ENCODE measurements at regions not wholly inside any gene's neighbourhood (a gene's known extent, or its start where the extent isn't known, plus 50 kb on each side); places are given as distances from the start of the nearest gene placed in this dataset.

DNA sequence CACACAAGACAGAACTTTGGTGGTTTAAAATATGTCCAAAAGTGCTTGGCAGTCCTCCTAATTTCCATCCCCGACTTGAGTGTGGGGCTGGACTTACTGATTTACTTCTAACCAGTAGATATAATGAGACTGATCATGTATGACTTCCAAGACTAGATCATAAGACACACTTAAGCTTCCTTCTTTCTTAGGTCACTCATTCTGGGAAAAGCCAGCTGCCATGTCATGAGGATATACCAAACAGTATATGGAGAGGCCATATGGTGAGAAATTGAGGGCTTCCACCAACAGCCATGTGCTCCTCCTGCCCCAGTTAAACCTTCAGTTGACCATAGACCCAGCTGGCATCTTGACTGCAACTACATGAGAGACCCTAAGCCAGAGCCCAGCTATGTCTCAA, 282.8 kb upstream of the PROK2 start:
- no peak for DNase-seq
- Histone ChIP-seq H4K20me1 (ENCODE audit: control insufficient read depth, insufficient read depth, insufficient read length) (no peaks in the 10 kb centered on the region), H3K79me1 (ENCODE audit: insufficient read depth, low read depth, low read length, poor library complexity, severe bottlenecking) (no peaks in the 10 kb centered on the region), H3K9ac (ENCODE audit: extremely low read depth, insufficient read length, low read length) (no peak overlapping the region), H3K4ac (ENCODE audit: low read depth, low read length) (no peak overlapping the region), H2BK15ac (ENCODE audit: low read depth, low read length) (no peak overlapping the region), H3K4me1 (ENCODE audit: insufficient read depth, low read length) (no peaks in the 10 kb centered on the region), H3K4me2 (ENCODE audit: insufficient read depth, insufficient read length, low read length) (no peak overlapping the region), H3K14ac (ENCODE audit: insufficient read depth, low read length) (no peak overlapping the region), H4K8ac (replicated peaks; ENCODE audit: insufficient read length, low read depth, low read length) (no peak overlapping the region), H3K23ac (ENCODE audit: insufficient read length, low read depth, low read length) (no peak overlapping the region), H3K27ac (ENCODE audit: insufficient read length, low read depth, low read length) (no peak overlapping the region), H2AK5ac (ENCODE audit: insufficient read length, low read length) (no peak overlapping the region), H3K23me2 (ENCODE audit: insufficient read length, low read depth, low read length, poor library complexity, severe bottlenecking) (no peaks in the 10 kb centered on the region), H3K9me3 (ENCODE audit: control insufficient read depth, low read depth, low read length) (no peaks in the 10 kb centered on the region), H2AFZ (ENCODE audit: low read length) (no peak overlapping the region), H3K79me2 (ENCODE audit: insufficient read depth, low read length) (no peaks in the 10 kb centered on the region), H2BK120ac (ENCODE audit: low read depth, low read length, poor library complexity, severe bottlenecking) (no peak overlapping the region), H2BK20ac (ENCODE audit: low read depth, low read length, poor library complexity, severe bottlenecking) (no peak overlapping the region), H3K18ac (ENCODE audit: insufficient read length, low read depth, low read length) (no peak overlapping the region), H4K91ac (ENCODE audit: insufficient read length, low read depth, low read length) (no peak overlapping the region), H3K27me3 (ENCODE audit: insufficient read depth, low read length) (no peaks in the 10 kb centered on the region), H3K56ac (ENCODE audit: insufficient read length, low read depth, low read length) (no peak overlapping the region), H2BK12ac (ENCODE audit: insufficient read length, low read depth, low read length) (no peak overlapping the region), H4K5ac (ENCODE audit: insufficient read length, low read depth, low read length) (no peak overlapping the region), H3T11ph (ENCODE audit: low read length) (no peak overlapping the region), H2BK5ac (ENCODE audit: insufficient read length, low read length) (no peak overlapping the region)
- Mint-ChIP-seq H3K27ac (no peak overlapping the region), H3K36me3 (ENCODE audit: insufficient read depth in 1 of 3, low read depth in 3 of 3) (peaks cover 0 to 11% (median 10%) of the 10 kb centered on the region in 3 experiments; a peak in 4 of 7 replicates), H3K9me3 (peaks cover 9 to 11% of the 10 kb centered on the region in 2 experiments), H3K4me1 (no peaks in the 10 kb centered on the region), H3K4me3 (no peak overlapping the region), H3K27me3 (ENCODE audit: low read depth) (no peaks in the 10 kb centered on the region)
- WGBS (ENCODE audit: extremely low coverage, insufficient read length, low lambda C conversion rate): no CpG with 5 or more reads among the region's 1 CpG
- TF ChIP-seq, protein P1, sequence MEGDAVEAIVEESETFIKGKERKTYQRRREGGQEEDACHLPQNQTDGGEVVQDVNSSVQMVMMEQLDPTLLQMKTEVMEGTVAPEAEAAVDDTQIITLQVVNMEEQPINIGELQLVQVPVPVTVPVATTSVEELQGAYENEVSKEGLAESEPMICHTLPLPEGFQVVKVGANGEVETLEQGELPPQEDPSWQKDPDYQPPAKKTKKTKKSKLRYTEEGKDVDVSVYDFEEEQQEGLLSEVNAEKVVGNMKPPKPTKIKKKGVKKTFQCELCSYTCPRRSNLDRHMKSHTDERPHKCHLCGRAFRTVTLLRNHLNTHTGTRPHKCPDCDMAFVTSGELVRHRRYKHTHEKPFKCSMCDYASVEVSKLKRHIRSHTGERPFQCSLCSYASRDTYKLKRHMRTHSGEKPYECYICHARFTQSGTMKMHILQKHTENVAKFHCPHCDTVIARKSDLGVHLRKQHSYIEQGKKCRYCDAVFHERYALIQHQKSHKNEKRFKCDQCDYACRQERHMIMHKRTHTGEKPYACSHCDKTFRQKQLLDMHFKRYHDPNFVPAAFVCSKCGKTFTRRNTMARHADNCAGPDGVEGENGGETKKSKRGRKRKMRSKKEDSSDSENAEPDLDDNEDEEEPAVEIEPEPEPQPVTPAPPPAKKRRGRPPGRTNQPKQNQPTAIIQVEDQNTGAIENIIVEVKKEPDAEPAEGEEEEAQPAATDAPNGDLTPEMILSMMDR (conservative IDR thresholded peaks at IDR 0.05): no peak

Data from H9 (cell line).